ENCODE measurements at regions not wholly inside any gene's neighbourhood (a gene's known extent, or its start where the extent isn't known, plus 50 kb on each side); places are given as distances from the start of the nearest gene placed in this dataset.

GRCh38 chr15:87634361-87634760, 622.2 kb downstream of the NTRK3 start:
- Histone ChIP-seq H3K9me3 (ENCODE audit: control insufficient read depth in 1 of 2, insufficient read depth in 1 of 2, low read depth in 1 of 2, low read length in 2 of 2) (peaks cover 9 to 22% of the 10 kb centered on the region in 2 experiments; a peak in 2 of 4 replicates), H3K9ac (ENCODE audit: low read length) (no peak overlapping the region), H3K36me3 (ENCODE audit: control insufficient read depth in 1 of 2, insufficient read depth in 2 of 2, low read length in 2 of 2) (no peaks in the 10 kb centered on the region), H3K27me3 (ENCODE audit: insufficient read depth, low read length) (no peaks in the 10 kb centered on the region), H3K4me2 (ENCODE audit: low read length) (no peak overlapping the region), H3K4me3 (replicated peaks in 1 of 2; ENCODE audit: low read depth in 1 of 2, low read length in 2 of 2) (no peak overlapping the region), H3K79me2 (ENCODE audit: insufficient read depth, low read length) (no peaks in the 10 kb centered on the region), H3K9me2 (ENCODE audit: insufficient read depth) (no peaks in the 10 kb centered on the region), H3K27ac (ENCODE audit: low read depth, low read length) (no peak overlapping the region), H2AFZ (ENCODE audit: low read depth, low read length, poor library complexity, severe bottlenecking) (no peak overlapping the region), H4K20me1 (ENCODE audit: insufficient read depth) (no peaks in the 10 kb centered on the region), H3K4me1 (ENCODE audit: control insufficient read depth in 1 of 2, insufficient read depth in 2 of 2, low read length in 2 of 2) (no peaks in the 10 kb centered on the region)
- no TSS peak for BruUV-seq (replicated peaks)
- no peak for DNase-seq (ENCODE audit: low read depth, low spot score)
- ChIA-PET CTCF (no interaction called here), RAD21 (ENCODE audit: low non-redundant PET in 1 of 2, low total read pairs in 2 of 2, uncharacterized antibody in 2 of 2, unreplicated experiment in 2 of 2) (no interaction called here), POLR2A (no interaction called here)
- TF ChIP-seq POLR2AphosphoS5 (IDR thresholded peaks at IDR 0.05; ENCODE audit: low read depth, low read length): no peak
- TF ChIP-seq TCF7L2 (IDR thresholded peaks at IDR 0.05; ENCODE audit: borderline replicate concordance, extremely low read depth, insufficient read depth, insufficient read length): no peak
- intact Hi-C loops (cut with micrococcal nuclease): no loop called here
- ATAC-seq: no peak

DNA sequence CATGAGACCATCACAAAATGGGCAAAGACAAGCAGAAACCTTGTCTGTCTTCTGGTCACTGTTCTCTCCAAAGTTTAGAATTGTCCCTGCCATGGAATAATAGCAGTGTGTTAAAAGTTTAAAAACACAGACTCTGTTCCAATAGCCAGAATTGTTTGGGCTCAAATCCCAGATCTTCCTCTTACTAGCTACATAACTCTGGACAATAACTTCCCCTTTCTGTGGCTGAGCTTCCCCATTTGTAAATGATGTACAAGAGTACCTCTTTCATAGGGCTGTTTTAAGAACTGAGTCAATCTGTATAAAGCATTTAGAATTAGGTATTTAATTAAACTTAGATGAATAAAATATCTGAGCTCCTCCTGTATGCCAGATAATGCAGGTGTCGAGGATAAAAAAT, 623.0 kb downstream of the NTRK3 start:
- Histone ChIP-seq H3K27me3 (ENCODE audit: insufficient read depth, low read length) (no peaks in the 10 kb centered on the region), H2AFZ (ENCODE audit: low read depth, low read length, poor library complexity, severe bottlenecking) (no peak overlapping the region), H3K9ac (ENCODE audit: low read length) (no peak overlapping the region), H3K4me3 (replicated peaks in 1 of 2; ENCODE audit: low read depth in 1 of 2, low read length in 2 of 2) (no peak overlapping the region), H3K36me3 (ENCODE audit: control insufficient read depth in 1 of 2, insufficient read depth in 2 of 2, low read length in 2 of 2) (no peaks in the 10 kb centered on the region), H3K4me1 (ENCODE audit: control insufficient read depth in 1 of 2, insufficient read depth in 2 of 2, low read length in 2 of 2) (no peaks in the 10 kb centered on the region), H4K20me1 (ENCODE audit: insufficient read depth) (no peaks in the 10 kb centered on the region), H3K9me2 (ENCODE audit: insufficient read depth) (no peaks in the 10 kb centered on the region), H3K79me2 (ENCODE audit: insufficient read depth, low read length) (no peaks in the 10 kb centered on the region), H3K9me3 (ENCODE audit: control insufficient read depth in 1 of 2, insufficient read depth in 1 of 2, low read depth in 1 of 2, low read length in 2 of 2) (peaks cover 9 to 26% of the 10 kb centered on the region in 2 experiments; a peak in 2 of 4 replicates), H3K27ac (ENCODE audit: low read depth, low read length) (no peak overlapping the region), H3K4me2 (ENCODE audit: low read length) (no peak overlapping the region)
- POLR2A ChIA-PET: no interaction called here
- DNase-seq (ENCODE audit: low read depth, low spot score) (no peak), ATAC-seq (no peak)
- no TSS peak for BruUV-seq (replicated peaks)
- CTCF ChIA-PET: no interaction called here
- RAD21 ChIA-PET (ENCODE audit: low non-redundant PET in 1 of 2, low total read pairs in 2 of 2, uncharacterized antibody in 2 of 2, unreplicated experiment in 2 of 2): no interaction called here
- intact Hi-C loops (cut with micrococcal nuclease): no loop called here
- TF ChIP-seq YY1 (IDR thresholded peaks at IDR 0.05; ENCODE audit: extremely low read depth, insufficient replicate concordance, low read depth, low read length) (no peak), FOSL1 (IDR thresholded peaks at IDR 0.05; ENCODE audit: low read depth) (no peak), TCF7L2 (IDR thresholded peaks at IDR 0.05; ENCODE audit: borderline replicate concordance, extremely low read depth, insufficient read depth, insufficient read length) (no peak), SRF (IDR thresholded peaks at IDR 0.05; ENCODE audit: low read depth) (no peak), CBX3 (IDR thresholded peaks at IDR 0.05; ENCODE audit: low read depth) (no peak), POLR2A (IDR thresholded peaks at IDR 0.05; ENCODE audit: borderline replicate concordance, extremely low read depth, insufficient read depth, insufficient read length) (no peak), SIN3A (IDR thresholded peaks at IDR 0.05; ENCODE audit: low read depth) (no peak), RAD21 (IDR thresholded peaks at IDR 0.05; ENCODE audit: low read depth) (no peak), ZNF274 (IDR thresholded peaks at IDR 0.05; ENCODE audit: low read depth, low read length) (no peak), JUND (IDR thresholded peaks at IDR 0.05) (no peak), ZFX (IDR thresholded peaks at IDR 0.05) (no peak)
- TF ChIP-seq, protein P1, sequence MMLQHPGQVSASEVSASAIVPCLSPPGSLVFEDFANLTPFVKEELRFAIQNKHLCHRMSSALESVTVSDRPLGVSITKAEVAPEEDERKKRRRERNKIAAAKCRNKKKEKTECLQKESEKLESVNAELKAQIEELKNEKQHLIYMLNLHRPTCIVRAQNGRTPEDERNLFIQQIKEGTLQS (IDR thresholded peaks at IDR 0.05): no peak
- TF ChIP-seq, protein P2, sequence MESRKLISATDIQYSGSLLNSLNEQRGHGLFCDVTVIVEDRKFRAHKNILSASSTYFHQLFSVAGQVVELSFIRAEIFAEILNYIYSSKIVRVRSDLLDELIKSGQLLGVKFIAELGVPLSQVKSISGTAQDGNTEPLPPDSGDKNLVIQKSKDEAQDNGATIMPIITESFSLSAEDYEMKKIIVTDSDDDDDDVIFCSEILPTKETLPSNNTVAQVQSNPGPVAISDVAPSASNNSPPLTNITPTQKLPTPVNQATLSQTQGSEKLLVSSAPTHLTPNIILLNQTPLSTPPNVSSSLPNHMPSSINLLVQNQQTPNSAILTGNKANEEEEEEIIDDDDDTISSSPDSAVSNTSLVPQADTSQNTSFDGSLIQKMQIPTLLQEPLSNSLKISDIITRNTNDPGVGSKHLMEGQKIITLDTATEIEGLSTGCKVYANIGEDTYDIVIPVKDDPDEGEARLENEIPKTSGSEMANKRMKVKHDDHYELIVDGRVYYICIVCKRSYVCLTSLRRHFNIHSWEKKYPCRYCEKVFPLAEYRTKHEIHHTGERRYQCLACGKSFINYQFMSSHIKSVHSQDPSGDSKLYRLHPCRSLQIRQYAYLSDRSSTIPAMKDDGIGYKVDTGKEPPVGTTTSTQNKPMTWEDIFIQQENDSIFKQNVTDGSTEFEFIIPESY (IDR thresholded peaks at IDR 0.05; ENCODE audit: extremely low read depth, insufficient replicate concordance, low read length): no peak
- TF ChIP-seq, protein P3, sequence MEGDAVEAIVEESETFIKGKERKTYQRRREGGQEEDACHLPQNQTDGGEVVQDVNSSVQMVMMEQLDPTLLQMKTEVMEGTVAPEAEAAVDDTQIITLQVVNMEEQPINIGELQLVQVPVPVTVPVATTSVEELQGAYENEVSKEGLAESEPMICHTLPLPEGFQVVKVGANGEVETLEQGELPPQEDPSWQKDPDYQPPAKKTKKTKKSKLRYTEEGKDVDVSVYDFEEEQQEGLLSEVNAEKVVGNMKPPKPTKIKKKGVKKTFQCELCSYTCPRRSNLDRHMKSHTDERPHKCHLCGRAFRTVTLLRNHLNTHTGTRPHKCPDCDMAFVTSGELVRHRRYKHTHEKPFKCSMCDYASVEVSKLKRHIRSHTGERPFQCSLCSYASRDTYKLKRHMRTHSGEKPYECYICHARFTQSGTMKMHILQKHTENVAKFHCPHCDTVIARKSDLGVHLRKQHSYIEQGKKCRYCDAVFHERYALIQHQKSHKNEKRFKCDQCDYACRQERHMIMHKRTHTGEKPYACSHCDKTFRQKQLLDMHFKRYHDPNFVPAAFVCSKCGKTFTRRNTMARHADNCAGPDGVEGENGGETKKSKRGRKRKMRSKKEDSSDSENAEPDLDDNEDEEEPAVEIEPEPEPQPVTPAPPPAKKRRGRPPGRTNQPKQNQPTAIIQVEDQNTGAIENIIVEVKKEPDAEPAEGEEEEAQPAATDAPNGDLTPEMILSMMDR (IDR thresholded peaks at IDR 0.05 in 2 of 3, conservative IDR thresholded peaks at IDR 0.05 in 1 of 3; ENCODE audit: borderline replicate concordance in 1 of 3, insufficient read depth in 1 of 3, low read depth in 2 of 3, low read length in 2 of 3): no peak
